CD14-positive monocyte (primary cell): ENCODE measurements at regions not wholly inside any gene's neighbourhood (a gene's known extent, or its start where the extent isn't known, plus 50 kb on each side); places are given as distances from the start of the nearest gene placed in this dataset.

Experiments
- DNase-seq, 3 donors: peaks; one replicate each; pipeline ENCODE4 v3.0.0-alpha.2; 2011 to 2022
- H2AFZ ChIP-seq: 2 replicates; pipeline ENCODE4 v1.6.0; 2012; ENCODE audit warnings: mild to moderate bottlenecking, low read depth, low read length, inconsistent platforms; ENCODE audit not compliant: insufficient read depth, poor library complexity, severe bottlenecking
- H3K27ac ChIP-seq, 2 donors: 1 replicate in 1 of 2; 2 replicates in 1 of 2; pipeline ENCODE4 v1.5.1; 2012 to 2013; ENCODE audit warnings: low read length in 2 of 2, control low read depth in 1 of 2, inconsistent platforms in 1 of 2, low read depth in 1 of 2, mild to moderate bottlenecking in 1 of 2
- H3K27me3 ChIP-seq, 2 donors: one replicate each; pipeline versions ENCODE4 v1.6.0 to v1.6.1; 2011 to 2013; ENCODE audit warnings: low read length in 2 of 2; ENCODE audit not compliant: control insufficient read depth in 2 of 2, insufficient read depth in 2 of 2
- H3K36me3 ChIP-seq, 2 donors: replicated peaks in 1 of 2; 1 replicate in 1 of 2; 2 replicates in 1 of 2; pipeline versions ENCODE4 v1.5.1 to v1.6.1; 2012 to 2013; ENCODE audit warnings: low read length in 2 of 2, control low read depth in 1 of 2, inconsistent platforms in 1 of 2, mild to moderate bottlenecking in 1 of 2; ENCODE audit not compliant: insufficient read depth in 2 of 2, control insufficient read depth in 1 of 2
- H3K4me1 ChIP-seq, 2 donors: 1 replicate in 1 of 2; 2 replicates in 1 of 2; pipeline versions ENCODE4 v1.5.1 to v1.6.1; 2012 to 2013; ENCODE audit warnings: low read length in 2 of 2, control low read depth in 1 of 2, inconsistent platforms in 1 of 2, mild to moderate bottlenecking in 1 of 2, moderate library complexity in 1 of 2; ENCODE audit not compliant: insufficient read depth in 2 of 2, control insufficient read depth in 1 of 2
- H3K4me2 ChIP-seq: replicated peaks from 2 replicates; pipeline ENCODE3; 2012; ENCODE audit warnings: low read length, moderate library complexity, mild to moderate bottlenecking; ENCODE audit not compliant: poor library complexity, severe bottlenecking; ENCODE audit errors: extremely low read depth
- H3K4me3 ChIP-seq, 3 experiments: fragments of 200-600 bp in 1 of 3; sonication (generic) in 1 of 3; replicated peaks in 1 of 3; 1 replicate in 2 of 3; 2 replicates in 1 of 3; pipeline ENCODE4 v1.5.1; 2011 to 2013; ENCODE audit warnings: low read length in 3 of 3, mild to moderate bottlenecking in 3 of 3, control low read depth in 2 of 3, low read depth in 2 of 3, inconsistent platforms in 1 of 3, moderate library complexity in 1 of 3
- H3K79me2 ChIP-seq: 2 replicates; pipeline ENCODE4 v1.6.0; 2012; ENCODE audit warnings: mild to moderate bottlenecking, control low read depth, inconsistent platforms, low read length, moderate library complexity; ENCODE audit not compliant: insufficient read depth
- H3K9ac ChIP-seq: 2 replicates; pipeline ENCODE4 v1.6.0; 2017; ENCODE audit warnings: low read length, mild to moderate bottlenecking; ENCODE audit not compliant: insufficient read depth, poor library complexity, severe bottlenecking
- H3K9me3 ChIP-seq, 2 donors: replicated peaks in 1 of 2; 1 replicate in 1 of 2; 2 replicates in 1 of 2; pipeline versions ENCODE4 v1.5.1 to v1.6.1; 2012 to 2013; ENCODE audit warnings: low read length in 2 of 2, control low read depth in 1 of 2; ENCODE audit not compliant: control insufficient read depth in 1 of 2, insufficient read depth in 1 of 2
- H4K20me1 ChIP-seq: 2 replicates; pipeline ENCODE4 v1.6.0; 2012; ENCODE audit warnings: mild to moderate bottlenecking, low read length, control low read depth, moderate library complexity; ENCODE audit not compliant: insufficient read depth
- H3K27ac Mint-ChIP-seq, 7 donors: one replicate each; pipeline ENCODE4 v1.8.0; 2020; ENCODE audit warnings: mild to moderate bottlenecking in 7 of 7, mixed read lengths in 7 of 7, moderate library complexity in 6 of 7, inconsistent platforms in 2 of 7
- H3K27me3 Mint-ChIP-seq, 3 donors: one replicate each; pipeline ENCODE4 v1.8.0; 2021 to 2022; ENCODE audit warnings: low read depth in 3 of 3, mild to moderate bottlenecking in 3 of 3, mixed read lengths in 3 of 3, moderate library complexity in 3 of 3, inconsistent platforms in 1 of 3
- H3K36me3 Mint-ChIP-seq, 2 donors: one replicate each; pipeline ENCODE4 v1.8.0; 2020; ENCODE audit warnings: mixed read lengths in 2 of 2, inconsistent platforms in 1 of 2, mild to moderate bottlenecking in 1 of 2
- H3K4me1 Mint-ChIP-seq: one replicate; pipeline ENCODE4 v1.8.0; 2020; ENCODE audit warnings: mild to moderate bottlenecking, mixed read lengths
- H3K4me3 Mint-ChIP-seq, 2 donors: one replicate each; pipeline ENCODE4 v1.8.0; 2020; ENCODE audit warnings: mild to moderate bottlenecking in 2 of 2, mixed read lengths in 2 of 2, moderate library complexity in 1 of 2
- H3K9me3 Mint-ChIP-seq, 7 donors: one replicate each; pipeline ENCODE4 v1.8.0; 2020 to 2022; ENCODE audit warnings: mixed read lengths in 7 of 7, mild to moderate bottlenecking in 6 of 7, moderate library complexity in 6 of 7, inconsistent platforms in 2 of 7
- WGBS: methylation state at CpG from one replicate; pipeline ENCODE4 v1.1.5; 2013; ENCODE audit warnings: missing lambda C conversion rate; ENCODE audit not compliant: insufficient coverage; 5-methylcytosine and 5-hydroxymethylcytosine counted together
- intact Hi-C, 2 donors: fragments of 100-400 bp; cut with micrococcal nuclease; formaldehyde crosslinking; loops; one replicate each; pipeline versions ENCODE4 v1.15.0 to v1.15.1; 2023
- TF ChIP-seq, protein P1 (sequence below): fragments of 200-600 bp; IDR thresholded peaks from one replicate; pipeline ENCODE4 v1.8.0; 2022; ENCODE audit warnings: antibody characterized with exemption, mild to moderate bottlenecking

DNA sequence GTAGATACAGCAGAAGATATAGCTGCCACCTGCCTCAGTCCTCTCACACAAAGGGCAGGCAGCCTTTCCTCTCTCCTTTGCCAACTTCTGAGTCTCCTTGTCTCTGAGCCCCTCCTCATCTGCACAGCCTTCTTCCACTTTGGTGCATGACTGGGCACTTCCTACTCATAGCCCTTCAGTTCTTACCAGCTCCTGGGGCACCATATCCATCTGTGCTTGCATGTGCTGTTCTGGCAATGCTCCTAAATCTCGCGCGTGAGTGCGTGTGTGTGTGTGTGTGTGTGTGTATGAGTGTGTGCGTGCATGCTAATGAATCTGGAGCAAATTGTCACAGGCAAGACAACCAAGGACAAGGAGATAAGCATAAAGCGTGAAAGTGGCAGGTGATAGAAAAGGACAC, 1271.6 kb upstream of the SORCS1 start:
- H3K4me2 ChIP-seq = no peak overlapping the region
- Mint-ChIP-seq H3K4me1 (no peaks in the 10 kb centered on the region), H3K27ac (no peak overlapping the region), H3K9me3 (peaks cover 0 to 4% (median 0%) of the 10 kb centered on the region in 7 donors), H3K4me3 (no peak overlapping the region), H3K36me3 (no peaks in the 10 kb centered on the region), H3K27me3 (peaks cover 0 to 2% (median 0%) of the 10 kb centered on the region in 3 donors)
- no peaks in the 10 kb centered on the region for H3K27me3 ChIP-seq
- no peak overlapping the region for H3K27ac ChIP-seq
- TF ChIP-seq, protein P1, sequence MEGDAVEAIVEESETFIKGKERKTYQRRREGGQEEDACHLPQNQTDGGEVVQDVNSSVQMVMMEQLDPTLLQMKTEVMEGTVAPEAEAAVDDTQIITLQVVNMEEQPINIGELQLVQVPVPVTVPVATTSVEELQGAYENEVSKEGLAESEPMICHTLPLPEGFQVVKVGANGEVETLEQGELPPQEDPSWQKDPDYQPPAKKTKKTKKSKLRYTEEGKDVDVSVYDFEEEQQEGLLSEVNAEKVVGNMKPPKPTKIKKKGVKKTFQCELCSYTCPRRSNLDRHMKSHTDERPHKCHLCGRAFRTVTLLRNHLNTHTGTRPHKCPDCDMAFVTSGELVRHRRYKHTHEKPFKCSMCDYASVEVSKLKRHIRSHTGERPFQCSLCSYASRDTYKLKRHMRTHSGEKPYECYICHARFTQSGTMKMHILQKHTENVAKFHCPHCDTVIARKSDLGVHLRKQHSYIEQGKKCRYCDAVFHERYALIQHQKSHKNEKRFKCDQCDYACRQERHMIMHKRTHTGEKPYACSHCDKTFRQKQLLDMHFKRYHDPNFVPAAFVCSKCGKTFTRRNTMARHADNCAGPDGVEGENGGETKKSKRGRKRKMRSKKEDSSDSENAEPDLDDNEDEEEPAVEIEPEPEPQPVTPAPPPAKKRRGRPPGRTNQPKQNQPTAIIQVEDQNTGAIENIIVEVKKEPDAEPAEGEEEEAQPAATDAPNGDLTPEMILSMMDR = no peak
- peaks cover 0 to 2% of the 10 kb centered on the region in 2 donors for H3K9me3 ChIP-seq
- no peaks in the 10 kb centered on the region for H3K4me1 ChIP-seq
- no peak for DNase-seq
- H3K9ac ChIP-seq = no peak overlapping the region
- no peak overlapping the region for H2AFZ ChIP-seq
- no peaks in the 10 kb centered on the region for H3K36me3 ChIP-seq
- 0% methylated on average over 1 of the region's 6 CpGs for WGBS
- no peaks in the 10 kb centered on the region for H3K79me2 ChIP-seq
- intact Hi-C loops = no loop called here
- H3K4me3 ChIP-seq = no peak overlapping the region
- no peaks in the 10 kb centered on the region for H4K20me1 ChIP-seq

DNA sequence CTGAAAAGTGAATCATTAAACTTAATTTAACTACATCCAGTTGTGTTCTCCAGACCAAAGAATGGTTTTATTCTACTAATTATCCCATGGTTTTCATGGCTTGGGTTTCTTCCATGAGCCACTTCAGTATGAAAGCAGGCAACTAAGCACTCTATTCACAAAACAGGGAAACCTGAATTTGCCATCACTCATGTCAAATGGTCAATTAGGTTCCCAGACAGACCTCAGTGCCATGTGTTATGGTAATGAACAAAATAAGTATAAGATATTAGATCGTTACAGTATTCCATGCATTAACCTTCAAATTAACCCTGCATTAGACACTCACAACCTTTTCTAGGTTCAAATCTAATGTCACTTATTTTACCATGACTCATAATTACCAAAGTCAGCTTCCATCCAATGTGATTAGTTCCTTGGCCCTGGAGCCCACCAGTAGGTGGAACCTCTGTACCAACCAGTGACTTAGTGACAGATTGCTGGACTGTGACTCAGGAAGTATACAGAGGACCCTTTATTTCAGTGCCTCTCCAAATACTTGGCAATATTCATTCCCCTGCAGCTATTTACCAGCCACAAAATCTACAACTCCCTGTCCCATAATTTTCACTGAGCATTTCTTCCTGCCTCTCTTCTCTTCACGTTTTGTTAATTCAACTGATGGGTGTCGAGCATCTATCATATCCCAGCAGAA, 1270.2 kb upstream of the SORCS1 start:
- intact Hi-C loops = no loop called here
- H3K27ac ChIP-seq = no peak overlapping the region
- H3K36me3 ChIP-seq = no peaks in the 10 kb centered on the region
- H3K4me3 ChIP-seq = no peak overlapping the region
- TF ChIP-seq, protein P1 = no peak
- Mint-ChIP-seq H3K36me3 (no peaks in the 10 kb centered on the region), H3K27ac (no peak overlapping the region), H3K4me1 (no peaks in the 10 kb centered on the region), H3K4me3 (no peak overlapping the region), H3K9me3 (peaks cover 0 to 4% (median 0%) of the 10 kb centered on the region in 7 donors), H3K27me3 (peaks cover 0 to 5% (median 0%) of the 10 kb centered on the region in 3 donors)
- WGBS = no CpG with 5 or more reads among the region's 3 CpGs
- H3K4me2 ChIP-seq = no peak overlapping the region
- no peaks in the 10 kb centered on the region for H4K20me1 ChIP-seq
- peaks cover 0 to 2% of the 10 kb centered on the region in 2 donors for H3K9me3 ChIP-seq
- no peaks in the 10 kb centered on the region for H3K79me2 ChIP-seq
- H3K4me1 ChIP-seq = no peaks in the 10 kb centered on the region
- no peak for DNase-seq
- no peaks in the 10 kb centered on the region for H3K27me3 ChIP-seq
- H2AFZ ChIP-seq = no peak overlapping the region
- H3K9ac ChIP-seq = no peak overlapping the region
